HG02885 (cell line): ENCODE measurements at regions not wholly inside any gene's neighbourhood (a gene's known extent, or its start where the extent isn't known, plus 50 kb on each side); places are given as distances from the start of the nearest gene placed in this dataset.
"Not testable (repeated sequence)": the region's sequence is repeated elsewhere in the genome, so short reads cannot be mapped to it uniquely, and the experiment has no call there.

Experiments
- ATAC-seq: cut with Tn5 transposase; IDR thresholded peaks from one replicate; pipeline ENCODE4 v1.9.1; 2021; ENCODE audit warnings: mild to moderate bottlenecking; ENCODE audit not compliant: unreplicated experiment, poor library complexity

DNA sequence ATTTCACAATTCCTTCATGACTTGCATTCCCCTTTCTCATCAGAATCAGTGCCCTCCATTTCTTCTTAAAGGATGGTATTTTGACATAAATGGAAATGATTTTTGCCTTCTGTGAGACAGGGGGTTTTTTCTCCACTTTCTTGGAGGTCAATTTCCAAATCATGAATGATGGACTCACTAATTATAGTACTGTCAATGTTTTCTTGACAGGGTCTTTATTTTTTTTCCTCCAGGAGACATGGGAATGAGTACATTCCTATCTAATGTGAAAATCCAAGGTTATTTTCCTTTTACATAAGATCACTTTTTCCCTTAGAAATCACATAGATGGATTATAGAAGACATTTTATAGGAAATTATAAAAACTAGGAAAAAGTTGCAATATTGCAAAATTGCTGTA lies 141.7 kb downstream of the SPATA31A6 start:
- not testable (repeated sequence) for ATAC-seq

GRCh38 chr9:42325561-42325960 lies 142.1 kb downstream of the SPATA31A6 start:
- ATAC-seq = not testable (repeated sequence)

- ATAC-seq = not testable (repeated sequence)
Measured at GRCh38 chr9:42326482-42326881, 143.0 kb downstream of the SPATA31A6 start.

- ATAC-seq = not testable (repeated sequence)
Measured at GRCh38 chr9:42335342-42335741, 151.9 kb downstream of the SPATA31A6 start.

DNA sequence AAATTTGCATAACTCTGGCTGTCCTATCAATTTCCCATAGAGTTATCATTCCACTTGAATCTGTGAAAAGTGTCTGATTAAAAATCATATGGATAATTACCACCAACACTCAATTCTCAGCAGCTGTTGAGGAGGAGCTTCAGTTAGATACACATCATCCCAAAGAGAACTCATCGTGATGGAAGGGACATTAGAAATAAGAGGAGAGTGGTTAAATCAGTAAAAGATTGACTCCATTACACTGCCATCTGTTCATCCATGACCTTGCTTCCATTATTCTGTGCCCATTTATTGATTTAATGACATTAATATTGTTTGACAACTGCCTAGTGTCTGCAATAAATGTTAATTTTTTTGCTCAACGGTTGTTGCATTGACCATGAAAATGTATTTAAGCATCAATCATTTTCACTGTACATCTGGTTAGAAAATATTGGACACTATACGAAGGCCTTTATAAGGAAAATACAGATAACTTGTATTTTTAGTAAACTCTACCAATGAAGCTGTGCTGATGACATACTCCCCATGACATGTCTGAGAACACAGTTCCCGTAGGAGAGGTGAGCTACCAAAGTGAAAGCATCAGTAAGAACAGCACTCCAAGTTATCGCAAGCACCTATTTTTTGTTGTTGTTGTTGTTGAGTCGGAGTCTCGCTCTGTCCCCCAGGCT lies 152.7 kb downstream of the SPATA31A6 start:
- not testable (repeated sequence) for ATAC-seq

GRCh38 chr9:42338275-42338674 lies 154.8 kb downstream of the SPATA31A6 start:
- not testable (repeated sequence) for ATAC-seq

DNA sequence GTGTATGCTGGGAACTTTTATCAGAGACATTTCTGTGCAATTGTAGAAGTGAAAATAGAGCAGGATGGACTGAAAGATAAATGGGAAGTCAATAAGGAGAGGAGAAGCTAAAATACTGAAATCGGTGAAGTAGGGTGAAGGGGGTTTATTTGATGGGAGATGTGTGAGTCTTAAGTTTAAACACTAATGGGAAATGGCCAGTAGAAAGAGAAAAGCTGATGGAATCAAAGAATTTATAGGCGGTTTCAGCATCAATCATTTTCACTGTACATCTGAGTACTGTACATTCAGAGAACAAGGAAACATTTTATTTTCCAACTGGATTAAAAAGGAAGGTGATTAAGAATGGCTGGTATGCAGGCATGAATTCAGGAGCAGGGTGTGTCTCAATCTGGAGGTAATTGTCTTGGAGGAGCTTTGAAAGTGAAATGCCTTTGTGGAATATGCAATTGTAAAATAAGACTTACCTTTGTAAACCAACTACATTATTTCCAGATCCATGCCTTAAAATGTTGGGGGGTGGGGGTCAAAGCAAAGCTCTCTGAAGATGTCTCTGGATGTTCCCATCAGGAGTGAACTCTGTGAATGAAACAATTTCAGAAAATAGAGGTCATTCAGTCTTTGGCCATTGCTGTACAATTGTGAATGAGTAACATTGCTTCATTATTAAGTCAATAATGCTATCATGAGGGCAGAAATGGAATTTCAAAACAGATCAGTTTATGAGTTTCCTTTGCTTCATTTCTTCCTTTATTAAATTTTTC lies 156.4 kb downstream of the SPATA31A6 start:
- ATAC-seq = not testable (repeated sequence)

DNA sequence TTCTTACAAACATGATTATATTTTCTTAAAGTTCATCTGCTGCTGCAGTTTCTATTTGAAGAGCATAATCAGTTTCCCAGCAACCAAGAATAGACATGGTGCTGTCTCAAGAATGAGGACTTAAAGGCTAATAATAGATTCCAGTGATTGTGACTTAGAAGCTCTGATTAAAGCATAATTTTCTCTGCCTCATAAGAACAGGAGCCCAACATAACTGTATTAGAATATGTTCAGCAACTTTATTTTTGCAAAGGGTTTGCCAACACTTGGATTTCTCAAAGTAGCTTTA lies 156.9 kb downstream of the SPATA31A6 start:
- not testable (repeated sequence) for ATAC-seq

DNA sequence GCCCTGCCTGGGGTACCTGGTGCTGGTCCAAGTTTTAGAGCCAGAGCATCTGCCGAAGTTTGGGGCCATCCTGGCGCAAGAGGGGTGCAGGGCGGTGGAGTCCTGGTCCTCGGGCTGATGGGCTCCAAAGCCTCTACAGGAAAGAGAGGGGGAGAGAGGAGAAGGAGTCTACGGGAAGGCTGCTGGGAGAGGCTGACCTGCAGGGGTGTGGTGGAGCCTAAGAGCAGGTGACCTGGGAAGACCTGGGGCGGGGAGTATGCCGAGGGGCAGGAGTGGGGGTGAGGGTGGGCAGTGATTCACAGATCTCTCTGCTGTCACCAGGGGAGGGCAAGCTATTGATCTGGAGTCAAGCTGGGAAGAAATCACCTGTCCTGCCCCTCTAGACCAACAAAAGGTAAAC lies 158.4 kb downstream of the SPATA31A6 start:
- not testable (repeated sequence) for ATAC-seq

DNA sequence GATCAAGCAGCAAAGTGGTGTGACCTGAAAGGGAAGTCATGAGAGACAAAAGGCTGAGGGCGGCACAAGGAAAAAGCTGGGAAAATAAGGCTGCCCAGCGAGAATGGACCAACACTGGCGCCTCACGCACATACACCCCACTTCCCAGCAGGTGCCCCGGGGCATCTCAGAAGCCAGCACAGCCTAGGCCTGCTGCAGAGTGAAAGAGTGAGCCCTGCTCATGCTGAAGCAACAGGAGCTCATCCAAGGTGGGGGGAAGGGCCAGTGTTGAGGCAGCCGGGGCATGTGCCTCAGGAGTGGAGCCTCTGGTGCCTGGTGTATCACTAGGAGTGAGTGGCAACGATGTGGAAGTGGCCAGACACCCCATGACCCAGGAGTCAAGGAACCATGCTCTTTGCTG lies 158.8 kb downstream of the SPATA31A6 start:
- not testable (repeated sequence) for ATAC-seq

- ATAC-seq = not testable (repeated sequence)
Measured at GRCh38 chr9:42344508-42344907, 161.0 kb downstream of the SPATA31A6 start.

- ATAC-seq = not testable (repeated sequence)
Measured at GRCh38 chr9:42346916-42347315, 163.5 kb downstream of the SPATA31A6 start.

GRCh38 chr9:42349181-42349580 lies 165.7 kb downstream of the SPATA31A6 start:
- not testable (repeated sequence) for ATAC-seq

GRCh38 chr9:42350412-42350811 lies 167.0 kb downstream of the SPATA31A6 start:
- not testable (repeated sequence) for ATAC-seq

DNA sequence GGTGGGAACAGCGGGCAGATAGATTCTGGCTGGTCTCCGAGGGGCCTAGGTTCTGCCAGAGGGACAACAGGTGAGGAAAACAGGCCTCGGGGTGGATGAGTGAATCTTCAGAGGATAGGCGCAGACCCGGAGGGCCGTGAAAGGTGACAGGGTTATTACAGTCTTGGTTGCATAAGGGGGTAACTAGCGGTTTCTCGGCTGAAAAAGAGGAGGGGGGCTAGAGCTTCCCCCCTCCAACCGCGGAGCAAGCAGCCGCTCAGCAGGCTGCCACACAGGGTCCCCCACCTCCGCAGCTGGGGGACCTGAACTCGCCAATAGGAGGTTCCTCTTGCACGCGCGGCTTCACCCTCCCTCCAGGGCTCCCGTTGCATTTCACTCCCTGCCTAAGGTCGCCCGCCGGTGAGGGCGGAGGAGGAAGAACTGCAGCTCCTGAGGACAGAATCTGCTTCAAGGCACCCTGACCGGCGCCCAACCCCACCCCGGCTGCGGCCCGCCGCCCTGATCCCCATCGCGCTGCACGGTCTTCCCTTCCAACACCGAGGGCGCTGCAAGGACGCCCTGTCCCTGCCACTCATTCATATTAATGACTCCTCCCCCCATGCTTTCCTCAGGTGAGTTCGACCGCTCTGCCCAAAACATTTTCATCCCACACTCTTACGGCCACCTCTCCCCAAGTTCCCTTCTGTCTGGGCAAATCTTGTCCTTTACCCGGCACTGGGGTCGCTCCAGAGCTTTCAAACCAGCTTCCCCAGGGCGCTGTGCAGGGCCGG lies 174.3 kb downstream of the SPATA31A6 start:
- not testable (repeated sequence) for ATAC-seq

GRCh38 chr9:42358626-42359247 lies 175.3 kb downstream of the SPATA31A6 start:
- not testable (repeated sequence) for ATAC-seq

DNA sequence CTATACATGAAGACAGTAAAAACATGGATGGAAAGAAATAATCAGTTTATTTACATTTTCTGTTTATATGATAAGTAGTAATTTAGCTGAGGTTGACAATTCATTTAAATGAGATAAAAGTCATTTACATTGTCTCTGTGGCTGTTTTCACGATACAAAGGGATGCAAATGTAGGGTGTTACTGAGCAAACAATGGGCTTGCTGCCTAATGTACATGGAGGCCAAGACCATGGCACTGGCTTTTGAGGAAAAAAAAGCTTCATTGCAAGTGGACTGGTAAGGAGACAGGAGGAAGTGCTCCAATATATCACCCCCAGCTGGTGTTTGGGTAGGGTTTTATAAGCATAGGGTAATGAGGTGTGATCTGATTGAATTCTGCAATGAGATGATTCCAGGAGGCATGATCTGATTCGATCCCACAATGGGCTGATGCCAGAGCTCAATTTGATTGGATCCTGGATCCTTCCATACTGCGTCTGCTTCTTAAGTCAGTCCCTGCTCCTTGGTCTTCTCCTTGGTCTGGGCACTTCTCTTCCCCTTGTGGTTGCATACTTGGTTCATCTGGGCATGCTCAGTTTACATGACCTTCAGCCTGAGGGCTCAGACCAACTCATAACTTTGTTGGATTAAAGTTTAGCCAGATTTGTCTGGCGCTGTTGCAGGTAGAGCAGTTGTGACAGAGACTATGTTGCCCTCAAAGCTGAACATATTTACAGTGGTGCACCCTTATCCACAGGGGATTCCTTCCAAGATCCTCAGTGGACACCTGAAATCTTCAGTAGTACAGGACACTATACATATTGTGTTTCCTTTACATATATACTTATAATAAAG lies 181.2 kb downstream of the SPATA31A6 start:
- ATAC-seq = not testable (repeated sequence)

DNA sequence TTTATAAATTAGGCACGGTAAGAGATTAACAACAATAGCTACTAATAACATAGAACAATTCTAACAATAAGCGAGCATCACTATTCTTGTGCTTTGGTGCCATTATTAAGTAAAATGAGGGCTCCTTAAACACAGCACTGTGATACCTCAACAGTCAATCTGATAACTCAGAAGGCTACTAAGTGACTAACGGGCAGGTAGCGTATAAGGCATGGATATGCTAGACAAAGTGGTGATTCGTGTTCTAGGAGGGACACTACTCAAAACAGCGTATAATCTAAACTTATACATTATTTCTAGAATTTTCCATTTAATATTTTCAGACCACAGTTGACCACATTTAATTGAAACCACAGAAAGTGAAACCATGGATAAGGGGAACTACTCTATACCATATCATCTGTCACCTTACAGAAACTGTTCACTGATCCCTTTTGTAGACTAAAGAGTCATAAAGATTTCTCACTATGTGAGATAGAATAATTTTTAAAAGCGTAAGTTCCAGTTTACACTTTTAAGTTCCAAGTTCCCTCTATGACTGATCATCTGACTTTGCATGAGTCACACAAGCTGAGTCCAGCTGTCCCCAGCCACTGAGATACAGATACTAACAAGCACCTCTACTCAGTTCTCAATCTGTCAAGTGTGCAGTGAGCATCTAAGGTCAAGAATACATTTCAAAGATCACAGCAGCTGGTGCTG lies 181.9 kb downstream of the SPATA31A6 start:
- ATAC-seq = peak; percentile 90

GRCh38 chr9:42368279-42368881 lies 184.9 kb downstream of the SPATA31A6 start:
- not testable (repeated sequence) for ATAC-seq
